GM23338 (cell line): ENCODE measurements at regions not wholly inside any gene's neighbourhood (a gene's known extent, or its start where the extent isn't known, plus 50 kb on each side); places are given as distances from the start of the nearest gene placed in this dataset.

Experiments
- ATAC-seq: fragments of 200-7000 bp; cut with Tn5 transposase; 3 replicates; pipeline ENCODE4 v1.9.1; 2020
- DNase-seq: peaks from one replicate; pipeline ENCODE4 v3.0.0-alpha.2; 2015; ENCODE audit warnings: low spot score
- H2AFZ ChIP-seq: fragments of 200-600 bp; sonication (generic); 2 replicates; pipeline ENCODE4 v1.8.0; 2016; ENCODE audit warnings: antibody characterized with exemption, mild to moderate bottlenecking, moderate library complexity
- H3F3A ChIP-seq: fragments of 200-600 bp; sonication (generic); replicated peaks from 2 replicates; pipeline ENCODE4 v1.8.0; 2017; ENCODE audit warnings: antibody characterized with exemption, mixed run types, low read depth
- H3K27ac ChIP-seq: fragments of 200-600 bp; sonication (generic); 2 replicates; pipeline ENCODE4 v1.6.1; 2016; ENCODE audit warnings: low read depth
- H3K27me3 ChIP-seq: fragments of 200-600 bp; sonication (generic); 2 replicates; pipeline ENCODE4 v1.8.0; 2016; ENCODE audit warnings: mild to moderate bottlenecking, mixed run types, moderate library complexity; ENCODE audit not compliant: insufficient read depth
- H3K36me3 ChIP-seq: fragments of 200-600 bp; sonication (generic); 2 replicates; pipeline ENCODE4 v1.8.0; 2016; ENCODE audit warnings: mild to moderate bottlenecking; ENCODE audit not compliant: insufficient read depth
- H3K4me1 ChIP-seq: fragments of 200-600 bp; sonication (generic); 2 replicates; pipeline ENCODE4 v1.8.0; 2016; ENCODE audit warnings: mild to moderate bottlenecking, moderate library complexity; ENCODE audit not compliant: insufficient read depth
- H3K4me2 ChIP-seq: fragments of 200-600 bp; sonication (generic); 2 replicates; pipeline ENCODE4 v1.7.1; 2017; ENCODE audit warnings: mixed run types
- H3K4me3 ChIP-seq: fragments of 200-600 bp; sonication (generic); 2 replicates; pipeline ENCODE4 v1.6.1; 2016; ENCODE audit warnings: mixed run types
- H3K79me2 ChIP-seq: fragments of 200-600 bp; sonication (generic); replicated peaks from 2 replicates; pipeline ENCODE4 v1.8.0; 2017; ENCODE audit warnings: mild to moderate bottlenecking; ENCODE audit not compliant: insufficient read depth
- H3K9me2 ChIP-seq: fragments of 200-600 bp; sonication (generic); 2 replicates; pipeline ENCODE4 v1.8.0; 2017; ENCODE audit not compliant: insufficient read depth
- H4K20me1 ChIP-seq: fragments of 200-600 bp; sonication (generic); replicated peaks from 2 replicates; pipeline ENCODE4 v1.8.0; 2017; ENCODE audit warnings: mild to moderate bottlenecking; ENCODE audit not compliant: insufficient read depth
- H3K27ac Mint-ChIP-seq: 2 replicates; pipeline ENCODE4 v1.8.0; 2020; ENCODE audit warnings: inconsistent platforms, mild to moderate bottlenecking, moderate library complexity, mixed read lengths
- H3K27me3 Mint-ChIP-seq: 3 replicates; pipeline ENCODE4 v1.8.0; 2022; ENCODE audit warnings: low read depth, mild to moderate bottlenecking, moderate library complexity, mixed read lengths, inconsistent platforms; ENCODE audit not compliant: insufficient read depth, poor library complexity
- H3K36me3 Mint-ChIP-seq: 3 replicates; pipeline ENCODE4 v1.8.0; 2021; ENCODE audit warnings: low read depth, mild to moderate bottlenecking, inconsistent platforms, moderate library complexity, mixed read lengths
- H3K4me1 Mint-ChIP-seq: 3 replicates; pipeline ENCODE4 v1.8.0; 2020; ENCODE audit warnings: mild to moderate bottlenecking, inconsistent platforms, mixed read lengths
- H3K4me3 Mint-ChIP-seq: 3 replicates; pipeline ENCODE4 v1.8.0; 2021; ENCODE audit warnings: moderate library complexity, mild to moderate bottlenecking, inconsistent platforms, mixed read lengths
- H3K9me3 Mint-ChIP-seq: 3 replicates; pipeline ENCODE4 v1.8.0; 2020; ENCODE audit warnings: moderate library complexity, mild to moderate bottlenecking, inconsistent platforms, mixed read lengths
- CREB1 ChIP-seq: fragments of 250-450 bp; sonication (Bioruptor Pico); IDR thresholded peaks from 2 replicates; pipeline ENCODE4 v1.5.0; 2020; ENCODE audit warnings: low read depth, mild to moderate bottlenecking, moderate library complexity
- EZH2 ChIP-seq: fragments of 200-600 bp; sonication (generic); IDR thresholded peaks from one replicate; pipeline ENCODE4 v1.8.0; 2017; ENCODE audit warnings: antibody characterized with exemption, mild to moderate bottlenecking, low read depth; ENCODE audit not compliant: unreplicated experiment
- EZH2phosphoT487 ChIP-seq: fragments of 200-600 bp; sonication (generic); IDR thresholded peaks from one replicate; pipeline ENCODE4 v1.8.1; 2018; ENCODE audit warnings: antibody characterized with exemption; ENCODE audit not compliant: unreplicated experiment
- JUNB ChIP-seq: IDR thresholded peaks from one replicate; pipeline ENCODE4 v1.6.1; 2016; ENCODE audit warnings: antibody characterized with exemption; ENCODE audit not compliant: unreplicated experiment
- NANOG ChIP-seq: IDR thresholded peaks from 2 replicates; pipeline ENCODE4 v1.6.1; 2016; ENCODE audit warnings: antibody characterized with exemption, borderline replicate concordance
- STAT1 ChIP-seq: IDR thresholded peaks from one replicate; pipeline ENCODE4 v1.6.1; 2016; ENCODE audit warnings: antibody characterized with exemption; ENCODE audit not compliant: unreplicated experiment
- ZNF114 ChIP-seq: fragments of 250-450 bp; sonication (Bioruptor Pico); IDR thresholded peaks from 2 replicates; pipeline ENCODE4 v1.5.0; 2020; ENCODE audit warnings: mild to moderate bottlenecking, moderate library complexity
- TF ChIP-seq, protein P1 (sequence below), 2 experiments: fragments of 200-600 bp in 1 of 2; sonication (generic) in 1 of 2; conservative IDR thresholded peaks; 2 replicates each; pipeline versions ENCODE4 v1.5.1 to v1.6.1; 2016 to 2017; ENCODE audit warnings: antibody characterized with exemption in 2 of 2, low read depth in 2 of 2, mild to moderate bottlenecking in 2 of 2, moderate library complexity in 1 of 2
- TF ChIP-seq, protein P2 (sequence below): IDR thresholded peaks from 2 replicates; pipeline ENCODE4 v1.6.1; 2016; ENCODE audit warnings: antibody characterized with exemption
- TF ChIP-seq, protein P3 (sequence below): IDR thresholded peaks from one replicate; pipeline ENCODE4 v1.6.1; 2018; ENCODE audit warnings: antibody characterized with exemption; ENCODE audit not compliant: unreplicated experiment

DNA sequence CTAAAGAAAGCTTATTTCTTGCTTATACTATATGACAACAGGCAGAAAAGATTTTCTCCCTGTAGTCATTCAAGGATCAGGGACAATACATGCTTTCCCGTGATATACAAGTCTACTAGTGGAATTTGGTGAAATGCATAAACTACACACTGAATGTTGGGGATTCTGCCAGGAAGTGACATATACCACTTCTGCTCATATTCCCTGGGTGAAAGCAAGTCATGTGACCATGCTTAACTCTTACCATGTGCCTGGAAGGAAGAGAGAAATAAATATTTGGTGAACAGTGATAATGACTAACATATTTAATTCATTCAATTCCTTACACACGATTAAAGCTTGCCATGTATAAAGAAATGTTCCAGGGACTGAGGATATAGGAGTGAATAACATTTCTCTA, 534.6 kb downstream of the PPARGC1A start:
- Mint-ChIP-seq H3K9me3 (no peaks in the 10 kb centered on the region), H3K4me1 (no peaks in the 10 kb centered on the region), H3K36me3 (no peaks in the 10 kb centered on the region), H3K27ac (no peak overlapping the region), H3K4me3 (no peak overlapping the region), H3K27me3 (no peaks in the 10 kb centered on the region)
- DNase-seq: no peak
- no peak for ATAC-seq
- Histone ChIP-seq H3K27me3 (no peaks in the 10 kb centered on the region), H4K20me1 (no peaks in the 10 kb centered on the region), H3K27ac (no peak overlapping the region), H3K4me1 (no peaks in the 10 kb centered on the region), H3K9me2 (no peaks in the 10 kb centered on the region), H3K4me2 (no peak overlapping the region), H3F3A (no peaks in the 10 kb centered on the region), H3K36me3 (no peaks in the 10 kb centered on the region), H3K4me3 (no peak overlapping the region), H2AFZ (no peak overlapping the region), H3K79me2 (no peaks in the 10 kb centered on the region)
- TF ChIP-seq ZNF114 (CRISPR knock-in tag): no peak
- TF ChIP-seq STAT1: no peak
- no peak for TF ChIP-seq CREB1 (CRISPR knock-in tag)
- TF ChIP-seq EZH2phosphoT487: no peak
- no peak for TF ChIP-seq EZH2

DNA sequence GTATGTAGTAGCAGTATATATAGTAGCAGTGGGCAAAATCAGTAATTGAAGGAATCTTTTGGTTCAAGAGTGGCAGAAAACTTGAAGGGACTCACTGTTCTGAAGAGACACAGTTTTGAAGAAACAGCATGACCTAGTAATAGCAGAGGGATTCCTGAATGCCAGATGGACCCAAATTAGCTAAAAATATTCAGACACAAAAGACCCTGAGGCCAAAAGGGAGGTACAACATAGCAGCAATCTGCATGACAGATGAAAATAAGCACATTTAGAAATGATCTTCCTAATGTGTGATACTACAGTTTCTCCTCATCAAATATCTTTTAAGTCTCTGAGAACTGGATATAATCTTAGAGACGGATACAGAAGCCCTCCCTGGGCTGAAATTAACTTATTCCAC, 536.6 kb downstream of the PPARGC1A start:
- ATAC-seq (no peak), DNase-seq (no peak)
- Mint-ChIP-seq H3K27ac (no peak overlapping the region), H3K27me3 (no peaks in the 10 kb centered on the region), H3K4me3 (no peak overlapping the region), H3K4me1 (no peaks in the 10 kb centered on the region), H3K36me3 (no peaks in the 10 kb centered on the region), H3K9me3 (no peaks in the 10 kb centered on the region)
- Histone ChIP-seq H3K79me2 (no peaks in the 10 kb centered on the region), H3K27ac (no peak overlapping the region), H3K4me3 (no peak overlapping the region), H3K27me3 (no peaks in the 10 kb centered on the region), H2AFZ (no peak overlapping the region), H4K20me1 (no peaks in the 10 kb centered on the region), H3K36me3 (no peaks in the 10 kb centered on the region), H3K4me2 (no peak overlapping the region), H3K9me2 (0 out of 2 replicates have a peak, but pooled peaks cover 3% of the 10 kb centered on the region), H3K4me1 (no peaks in the 10 kb centered on the region), H3F3A (no peaks in the 10 kb centered on the region)
- TF ChIP-seq, protein P1, sequence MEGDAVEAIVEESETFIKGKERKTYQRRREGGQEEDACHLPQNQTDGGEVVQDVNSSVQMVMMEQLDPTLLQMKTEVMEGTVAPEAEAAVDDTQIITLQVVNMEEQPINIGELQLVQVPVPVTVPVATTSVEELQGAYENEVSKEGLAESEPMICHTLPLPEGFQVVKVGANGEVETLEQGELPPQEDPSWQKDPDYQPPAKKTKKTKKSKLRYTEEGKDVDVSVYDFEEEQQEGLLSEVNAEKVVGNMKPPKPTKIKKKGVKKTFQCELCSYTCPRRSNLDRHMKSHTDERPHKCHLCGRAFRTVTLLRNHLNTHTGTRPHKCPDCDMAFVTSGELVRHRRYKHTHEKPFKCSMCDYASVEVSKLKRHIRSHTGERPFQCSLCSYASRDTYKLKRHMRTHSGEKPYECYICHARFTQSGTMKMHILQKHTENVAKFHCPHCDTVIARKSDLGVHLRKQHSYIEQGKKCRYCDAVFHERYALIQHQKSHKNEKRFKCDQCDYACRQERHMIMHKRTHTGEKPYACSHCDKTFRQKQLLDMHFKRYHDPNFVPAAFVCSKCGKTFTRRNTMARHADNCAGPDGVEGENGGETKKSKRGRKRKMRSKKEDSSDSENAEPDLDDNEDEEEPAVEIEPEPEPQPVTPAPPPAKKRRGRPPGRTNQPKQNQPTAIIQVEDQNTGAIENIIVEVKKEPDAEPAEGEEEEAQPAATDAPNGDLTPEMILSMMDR (conservative IDR thresholded peaks at IDR 0.05; ENCODE audit: low read depth in 2 of 2): no peak
- TF ChIP-seq CREB1 (CRISPR knock-in tag) (no peak), NANOG (no peak), ZNF114 (CRISPR knock-in tag) (no peak), EZH2 (no peak), JUNB (no peak)
- TF ChIP-seq, protein P2, sequence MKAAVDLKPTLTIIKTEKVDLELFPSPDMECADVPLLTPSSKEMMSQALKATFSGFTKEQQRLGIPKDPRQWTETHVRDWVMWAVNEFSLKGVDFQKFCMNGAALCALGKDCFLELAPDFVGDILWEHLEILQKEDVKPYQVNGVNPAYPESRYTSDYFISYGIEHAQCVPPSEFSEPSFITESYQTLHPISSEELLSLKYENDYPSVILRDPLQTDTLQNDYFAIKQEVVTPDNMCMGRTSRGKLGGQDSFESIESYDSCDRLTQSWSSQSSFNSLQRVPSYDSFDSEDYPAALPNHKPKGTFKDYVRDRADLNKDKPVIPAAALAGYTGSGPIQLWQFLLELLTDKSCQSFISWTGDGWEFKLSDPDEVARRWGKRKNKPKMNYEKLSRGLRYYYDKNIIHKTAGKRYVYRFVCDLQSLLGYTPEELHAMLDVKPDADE: no peak
- TF ChIP-seq, protein P3, sequence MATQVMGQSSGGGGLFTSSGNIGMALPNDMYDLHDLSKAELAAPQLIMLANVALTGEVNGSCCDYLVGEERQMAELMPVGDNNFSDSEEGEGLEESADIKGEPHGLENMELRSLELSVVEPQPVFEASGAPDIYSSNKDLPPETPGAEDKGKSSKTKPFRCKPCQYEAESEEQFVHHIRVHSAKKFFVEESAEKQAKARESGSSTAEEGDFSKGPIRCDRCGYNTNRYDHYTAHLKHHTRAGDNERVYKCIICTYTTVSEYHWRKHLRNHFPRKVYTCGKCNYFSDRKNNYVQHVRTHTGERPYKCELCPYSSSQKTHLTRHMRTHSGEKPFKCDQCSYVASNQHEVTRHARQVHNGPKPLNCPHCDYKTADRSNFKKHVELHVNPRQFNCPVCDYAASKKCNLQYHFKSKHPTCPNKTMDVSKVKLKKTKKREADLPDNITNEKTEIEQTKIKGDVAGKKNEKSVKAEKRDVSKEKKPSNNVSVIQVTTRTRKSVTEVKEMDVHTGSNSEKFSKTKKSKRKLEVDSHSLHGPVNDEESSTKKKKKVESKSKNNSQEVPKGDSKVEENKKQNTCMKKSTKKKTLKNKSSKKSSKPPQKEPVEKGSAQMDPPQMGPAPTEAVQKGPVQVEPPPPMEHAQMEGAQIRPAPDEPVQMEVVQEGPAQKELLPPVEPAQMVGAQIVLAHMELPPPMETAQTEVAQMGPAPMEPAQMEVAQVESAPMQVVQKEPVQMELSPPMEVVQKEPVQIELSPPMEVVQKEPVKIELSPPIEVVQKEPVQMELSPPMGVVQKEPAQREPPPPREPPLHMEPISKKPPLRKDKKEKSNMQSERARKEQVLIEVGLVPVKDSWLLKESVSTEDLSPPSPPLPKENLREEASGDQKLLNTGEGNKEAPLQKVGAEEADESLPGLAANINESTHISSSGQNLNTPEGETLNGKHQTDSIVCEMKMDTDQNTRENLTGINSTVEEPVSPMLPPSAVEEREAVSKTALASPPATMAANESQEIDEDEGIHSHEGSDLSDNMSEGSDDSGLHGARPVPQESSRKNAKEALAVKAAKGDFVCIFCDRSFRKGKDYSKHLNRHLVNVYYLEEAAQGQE: no peak
